HepG2 (cell line): ENCODE measurements at regions not wholly inside any gene's neighbourhood (a gene's known extent, or its start where the extent isn't known, plus 50 kb on each side); places are given as distances from the start of the nearest gene placed in this dataset.

ENCODE experiments used
- ATF4 ChIP-seq, 2 experiments: fragments of 450-650 bp in 1 of 2; sonication (generic) in 1 of 2; formaldehyde crosslinking; IDR thresholded peaks; 2 replicates each; pipeline versions ENCODE4 v1.5.0 to v1.8.0; 2020 to 2022; ENCODE audit warnings: mild to moderate bottlenecking in 1 of 2, missing genetic modification reagents in 1 of 2
- CCDC6 ChIP-seq: sonication (generic); formaldehyde crosslinking; IDR thresholded peaks from 2 replicates; pipeline ENCODE4 v1.8.1; 2022; ENCODE audit warnings: mild to moderate bottlenecking, missing genetic modification reagents, moderate library complexity
- CHD2 ChIP-seq: IDR thresholded peaks from 2 replicates; pipeline ENCODE4 v1.6.1; 2011; ENCODE audit warnings: low read depth, low read length, improper control_type of control experiment
- GLMP ChIP-seq: sonication (generic); formaldehyde crosslinking; IDR thresholded peaks from 2 replicates; pipeline ENCODE4 v1.9.0; 2021; ENCODE audit warnings: missing genetic modification reagents, mild to moderate bottlenecking, borderline replicate concordance
- HOXA3 ChIP-seq: sonication (generic); formaldehyde crosslinking; IDR thresholded peaks from 2 replicates; pipeline ENCODE4 v1.5.0; 2020; ENCODE audit warnings: missing genetic modification reagents
- HOXA5 ChIP-seq: sonication (generic); formaldehyde crosslinking; IDR thresholded peaks from 2 replicates; pipeline ENCODE4 v1.4.0; 2020; ENCODE audit warnings: missing genetic modification reagents
- IRF9 ChIP-seq: sonication (generic); formaldehyde crosslinking; IDR thresholded peaks from 2 replicates; pipeline ENCODE4 v1.8.0; 2022; ENCODE audit warnings: missing genetic modification reagents, mild to moderate bottlenecking, borderline replicate concordance
- NR0B2 ChIP-seq: sonication (generic); formaldehyde crosslinking; IDR thresholded peaks from 2 replicates; pipeline ENCODE4 v1.4.0; 2020; ENCODE audit warnings: mild to moderate bottlenecking, missing genetic modification reagents
- PAX8 ChIP-seq: sonication (generic); formaldehyde crosslinking; IDR thresholded peaks from 2 replicates; pipeline ENCODE4 v1.8.0; 2022; ENCODE audit warnings: mild to moderate bottlenecking, missing genetic modification reagents, borderline replicate concordance
- RCOR2 ChIP-seq: IDR thresholded peaks from 2 replicates; pipeline ENCODE4 v1.6.1; 2016; ENCODE audit warnings: missing biosample characterization, missing genetic modification reagents
- TCF7L2 ChIP-seq: IDR thresholded peaks from 2 replicates; pipeline ENCODE4 v1.6.1; 2011; ENCODE audit warnings: mild to moderate bottlenecking, low read depth, low read length, moderate library complexity
- TFAP4 ChIP-seq: sonication (generic); IDR thresholded peaks from 2 replicates; pipeline ENCODE4 v1.6.1; 2016; ENCODE audit warnings: low read depth, borderline replicate concordance
- TRIM24 ChIP-seq: sonication (generic); formaldehyde crosslinking; IDR thresholded peaks from 2 replicates; pipeline ENCODE4 v1.8.0; 2022; ENCODE audit warnings: mild to moderate bottlenecking, missing genetic modification reagents
- ZNF652 ChIP-seq: IDR thresholded peaks from 2 replicates; pipeline ENCODE4 v1.6.1; 2016; ENCODE audit warnings: low read depth, borderline replicate concordance
- ZNF850 ChIP-seq: sonication (generic); formaldehyde crosslinking; conservative IDR thresholded peaks from 2 replicates; pipeline ENCODE4 v1.9.0; 2021; ENCODE audit warnings: mild to moderate bottlenecking, missing genetic modification reagents
- ZNF878 ChIP-seq: sonication (generic); formaldehyde crosslinking; IDR thresholded peaks from 2 replicates; pipeline ENCODE4 v1.8.1; 2023; ENCODE audit warnings: mild to moderate bottlenecking, missing genetic modification reagents, moderate library complexity
- TF ChIP-seq, protein P1 (sequence below): sonication (generic); formaldehyde crosslinking; IDR thresholded peaks from 2 replicates; pipeline ENCODE4 v1.5.1; 2020; ENCODE audit warnings: mild to moderate bottlenecking, missing genetic modification reagents, moderate library complexity
- TF ChIP-seq, protein P2 (sequence below): sonication (generic); formaldehyde crosslinking; IDR thresholded peaks from 2 replicates; pipeline ENCODE4 v1.5.1; 2020; ENCODE audit warnings: missing genetic modification reagents, mild to moderate bottlenecking, borderline replicate concordance

DNA sequence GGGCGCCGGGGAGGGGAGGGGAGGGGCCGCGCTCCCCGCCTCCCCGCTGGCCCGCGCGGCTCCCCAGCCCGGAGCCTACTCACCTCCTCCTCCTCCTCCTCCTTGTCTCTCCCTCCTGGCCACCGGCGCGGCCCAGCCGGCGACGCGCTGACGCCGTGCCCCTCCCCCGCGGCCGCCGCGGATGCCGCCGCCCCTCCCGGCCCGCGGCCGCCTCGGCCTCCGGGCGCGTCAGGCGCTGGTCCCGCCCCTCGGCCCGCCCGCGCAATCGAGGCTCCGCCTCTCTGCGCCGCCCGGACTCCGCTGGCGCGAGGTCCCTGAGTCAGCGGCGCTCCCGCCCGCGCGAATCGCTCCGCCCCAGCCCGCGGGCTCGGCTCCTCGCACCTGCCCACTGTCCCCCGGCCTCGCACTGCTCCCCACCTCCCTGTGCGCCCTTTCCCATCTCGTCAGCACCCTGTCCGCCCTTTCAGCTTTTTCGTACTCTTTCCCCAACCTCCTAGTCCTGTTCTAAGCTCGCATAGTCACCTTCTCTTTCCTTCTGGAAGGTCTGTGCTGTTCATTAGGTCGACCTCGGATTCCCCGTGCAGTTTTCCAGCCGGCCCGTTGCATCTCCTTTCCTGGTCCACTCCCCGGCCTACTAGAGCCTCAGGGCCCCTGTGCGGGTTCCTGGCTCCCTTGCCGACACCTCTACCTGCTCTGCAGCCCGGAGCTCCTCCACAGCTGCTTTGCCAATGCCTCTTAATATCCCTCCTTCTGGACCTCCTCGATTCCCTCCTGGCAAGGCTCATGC, 187.4 kb downstream of the ZEB2 start (continued):
- TF ChIP-seq, protein P1, sequence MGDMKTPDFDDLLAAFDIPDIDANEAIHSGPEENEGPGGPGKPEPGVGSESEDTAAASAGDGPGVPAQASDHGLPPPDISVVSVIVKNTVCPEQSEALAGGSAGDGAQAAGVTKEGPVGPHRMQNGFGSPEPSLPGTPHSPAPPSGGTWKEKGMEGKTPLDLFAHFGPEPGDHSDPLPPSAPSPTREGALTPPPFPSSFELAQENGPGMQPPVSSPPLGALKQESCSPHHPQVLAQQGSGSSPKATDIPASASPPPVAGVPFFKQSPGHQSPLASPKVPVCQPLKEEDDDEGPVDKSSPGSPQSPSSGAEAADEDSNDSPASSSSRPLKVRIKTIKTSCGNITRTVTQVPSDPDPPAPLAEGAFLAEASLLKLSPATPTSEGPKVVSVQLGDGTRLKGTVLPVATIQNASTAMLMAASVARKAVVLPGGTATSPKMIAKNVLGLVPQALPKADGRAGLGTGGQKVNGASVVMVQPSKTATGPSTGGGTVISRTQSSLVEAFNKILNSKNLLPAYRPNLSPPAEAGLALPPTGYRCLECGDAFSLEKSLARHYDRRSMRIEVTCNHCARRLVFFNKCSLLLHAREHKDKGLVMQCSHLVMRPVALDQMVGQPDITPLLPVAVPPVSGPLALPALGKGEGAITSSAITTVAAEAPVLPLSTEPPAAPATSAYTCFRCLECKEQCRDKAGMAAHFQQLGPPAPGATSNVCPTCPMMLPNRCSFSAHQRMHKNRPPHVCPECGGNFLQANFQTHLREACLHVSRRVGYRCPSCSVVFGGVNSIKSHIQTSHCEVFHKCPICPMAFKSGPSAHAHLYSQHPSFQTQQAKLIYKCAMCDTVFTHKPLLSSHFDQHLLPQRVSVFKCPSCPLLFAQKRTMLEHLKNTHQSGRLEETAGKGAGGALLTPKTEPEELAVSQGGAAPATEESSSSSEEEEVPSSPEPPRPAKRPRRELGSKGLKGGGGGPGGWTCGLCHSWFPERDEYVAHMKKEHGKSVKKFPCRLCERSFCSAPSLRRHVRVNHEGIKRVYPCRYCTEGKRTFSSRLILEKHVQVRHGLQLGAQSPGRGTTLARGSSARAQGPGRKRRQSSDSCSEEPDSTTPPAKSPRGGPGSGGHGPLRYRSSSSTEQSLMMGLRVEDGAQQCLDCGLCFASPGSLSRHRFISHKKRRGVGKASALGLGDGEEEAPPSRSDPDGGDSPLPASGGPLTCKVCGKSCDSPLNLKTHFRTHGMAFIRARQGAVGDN (CRISPR knock-in tag), result peak; percentile 85
- TF ChIP-seq HOXA5 (no peak), PAX8 (CRISPR knock-in tag) (peak; percentile 89; the same call in 1 of the 2 replicates), TRIM24 (CRISPR knock-in tag) (no peak), ZNF850 (CRISPR knock-in tag) (no peak), GLMP (no peak), ATF4 (CRISPR knock-in tag; IDR thresholded peaks at IDR 0.05) (peak in 1 of 2 experiments; percentile 28; a peak in 1 of 4 replicates), ZNF652 (CRISPR knock-in tag) (no peak), TFAP4 (no peak), HOXA3 (CRISPR knock-in tag) (no peak; the same call in none of the 2 replicates), CHD2 (no peak), IRF9 (CRISPR knock-in tag) (no peak), NR0B2 (CRISPR knock-in tag) (peak; percentile 91; the same call in 1 of the 2 replicates), ZNF878 (CRISPR knock-in tag) (peak; percentile 57; the same call in 1 of the 2 replicates), TCF7L2 (no peak), CCDC6 (peak; percentile 74), RCOR2 (no peak)
- TF ChIP-seq, protein P2, sequence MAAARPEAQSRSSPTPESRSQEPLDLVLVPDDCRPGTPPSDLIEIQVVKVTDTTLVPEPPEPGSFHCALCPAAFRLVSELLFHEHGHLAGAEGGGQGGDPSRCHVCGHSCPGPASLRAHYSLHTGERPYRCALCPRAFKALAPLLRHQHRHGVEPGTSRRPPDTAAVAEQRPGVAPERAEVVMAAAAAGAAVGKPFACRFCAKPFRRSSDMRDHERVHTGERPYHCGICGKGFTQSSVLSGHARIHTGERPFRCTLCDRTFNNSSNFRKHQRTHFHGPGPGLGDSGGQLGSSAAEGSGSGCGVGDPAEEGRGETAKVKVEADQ (CRISPR knock-in tag), result no peak; the same call in 1 of the 2 replicates
